ENCODE measurements at regions not wholly inside any gene's neighbourhood (a gene's known extent, or its start where the extent isn't known, plus 50 kb on each side); places are given as distances from the start of the nearest gene placed in this dataset.

- Histone ChIP-seq H3F3A (ENCODE audit: low read depth) (no peaks in the 10 kb centered on the region), H3K4me2 (no peak overlapping the region), H3K9me3 (ENCODE audit: low read depth) (no peaks in the 10 kb centered on the region), H3K79me2 (ENCODE audit: low read depth) (no peaks in the 10 kb centered on the region), H3K27ac (no peak overlapping the region), H3K9ac (no peak overlapping the region), H2AFZ (replicated peaks) (no peak overlapping the region), H3K4me3 (no peak overlapping the region), H3K4me1 (no peaks in the 10 kb centered on the region), H3K27me3 (no peaks in the 10 kb centered on the region), H3K36me3 (no peaks in the 10 kb centered on the region), H4K20me1 (ENCODE audit: low read depth) (no peaks in the 10 kb centered on the region)
- no peak for DNase-seq (ENCODE audit: low spot score)
- H3K4me1 Mint-ChIP-seq, result peaks cover 2% of the 10 kb centered on the region
- TF ChIP-seq, protein P1, sequence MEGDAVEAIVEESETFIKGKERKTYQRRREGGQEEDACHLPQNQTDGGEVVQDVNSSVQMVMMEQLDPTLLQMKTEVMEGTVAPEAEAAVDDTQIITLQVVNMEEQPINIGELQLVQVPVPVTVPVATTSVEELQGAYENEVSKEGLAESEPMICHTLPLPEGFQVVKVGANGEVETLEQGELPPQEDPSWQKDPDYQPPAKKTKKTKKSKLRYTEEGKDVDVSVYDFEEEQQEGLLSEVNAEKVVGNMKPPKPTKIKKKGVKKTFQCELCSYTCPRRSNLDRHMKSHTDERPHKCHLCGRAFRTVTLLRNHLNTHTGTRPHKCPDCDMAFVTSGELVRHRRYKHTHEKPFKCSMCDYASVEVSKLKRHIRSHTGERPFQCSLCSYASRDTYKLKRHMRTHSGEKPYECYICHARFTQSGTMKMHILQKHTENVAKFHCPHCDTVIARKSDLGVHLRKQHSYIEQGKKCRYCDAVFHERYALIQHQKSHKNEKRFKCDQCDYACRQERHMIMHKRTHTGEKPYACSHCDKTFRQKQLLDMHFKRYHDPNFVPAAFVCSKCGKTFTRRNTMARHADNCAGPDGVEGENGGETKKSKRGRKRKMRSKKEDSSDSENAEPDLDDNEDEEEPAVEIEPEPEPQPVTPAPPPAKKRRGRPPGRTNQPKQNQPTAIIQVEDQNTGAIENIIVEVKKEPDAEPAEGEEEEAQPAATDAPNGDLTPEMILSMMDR (IDR thresholded peaks at IDR 0.05), result no peak
- TF ChIP-seq EZH2phosphoT487 (IDR thresholded peaks at IDR 0.05) (no peak), EZH2 (IDR thresholded peaks at IDR 0.05) (no peak)
- H3K27ac Mint-ChIP-seq, result no peak overlapping the region
- no peaks in the 10 kb centered on the region for H3K9me3 Mint-ChIP-seq
- no peaks in the 10 kb centered on the region for H3K27me3 Mint-ChIP-seq (ENCODE audit: insufficient read depth, low read depth)
- no peaks in the 10 kb centered on the region for H3K36me3 Mint-ChIP-seq
- H3K4me3 Mint-ChIP-seq, result no peak overlapping the region
Measured at GRCh38 chr10:65769828-65770227, 1156.0 kb upstream of the LRRTM3 start.

GRCh38 chr10:65778753-65779152, 1147.1 kb upstream of the LRRTM3 start:
- Histone ChIP-seq H3K9me3 (ENCODE audit: low read depth) (no peaks in the 10 kb centered on the region), H3K4me3 (no peak overlapping the region), H3K27ac (no peak overlapping the region), H3F3A (ENCODE audit: low read depth) (no peaks in the 10 kb centered on the region), H3K36me3 (no peaks in the 10 kb centered on the region), H3K79me2 (ENCODE audit: low read depth) (no peaks in the 10 kb centered on the region), H3K4me1 (no peaks in the 10 kb centered on the region), H4K20me1 (ENCODE audit: low read depth) (no peaks in the 10 kb centered on the region), H3K27me3 (no peaks in the 10 kb centered on the region), H3K9ac (no peak overlapping the region), H2AFZ (replicated peaks) (no peak overlapping the region), H3K4me2 (no peak overlapping the region)
- H3K9me3 Mint-ChIP-seq, result no peaks in the 10 kb centered on the region
- H3K4me1 Mint-ChIP-seq, result no peaks in the 10 kb centered on the region
- no peak overlapping the region for H3K27ac Mint-ChIP-seq
- H3K4me3 Mint-ChIP-seq, result no peak overlapping the region
- no peaks in the 10 kb centered on the region for H3K36me3 Mint-ChIP-seq
- DNase-seq (ENCODE audit: low spot score), result no peak
- H3K27me3 Mint-ChIP-seq (ENCODE audit: insufficient read depth, low read depth), result no peaks in the 10 kb centered on the region
- TF ChIP-seq EZH2phosphoT487 (IDR thresholded peaks at IDR 0.05) (no peak), EZH2 (IDR thresholded peaks at IDR 0.05) (no peak)
- TF ChIP-seq, protein P1 (IDR thresholded peaks at IDR 0.05), result no peak

GRCh38 chr10:65779985-65780384, 1145.9 kb upstream of the LRRTM3 start:
- H3K4me3 Mint-ChIP-seq, result no peak overlapping the region
- no peaks in the 10 kb centered on the region for H4K20me1 ChIP-seq (ENCODE audit: low read depth)
- H3K27ac Mint-ChIP-seq, result no peak overlapping the region

More at GRCh38 chr10:65779985-65780384, 1145.9 kb upstream of the LRRTM3 start:
- Histone ChIP-seq H3K36me3 (no peaks in the 10 kb centered on the region), H3F3A (ENCODE audit: low read depth) (no peaks in the 10 kb centered on the region), H3K4me3 (no peak overlapping the region), H3K4me1 (no peaks in the 10 kb centered on the region), H3K79me2 (ENCODE audit: low read depth) (no peaks in the 10 kb centered on the region), H3K9ac (no peak overlapping the region), H3K27ac (no peak overlapping the region), H3K4me2 (no peak overlapping the region), H3K27me3 (no peaks in the 10 kb centered on the region), H3K9me3 (ENCODE audit: low read depth) (no peaks in the 10 kb centered on the region), H2AFZ (replicated peaks) (no peak overlapping the region)
- Mint-ChIP-seq H3K9me3 (no peaks in the 10 kb centered on the region), H3K36me3 (no peaks in the 10 kb centered on the region), H3K27me3 (ENCODE audit: insufficient read depth, low read depth) (no peaks in the 10 kb centered on the region), H3K4me1 (no peaks in the 10 kb centered on the region)
- no peak for DNase-seq (ENCODE audit: low spot score)
- no peak for TF ChIP-seq EZH2 (IDR thresholded peaks at IDR 0.05)
- TF ChIP-seq, protein P1 (IDR thresholded peaks at IDR 0.05), result no peak
- no peak for TF ChIP-seq EZH2phosphoT487 (IDR thresholded peaks at IDR 0.05)

All from neural progenitor cell (in vitro differentiated cells).